GM12892 (cell line): ENCODE measurements at regions not wholly inside any gene's neighbourhood (a gene's known extent, or its start where the extent isn't known, plus 50 kb on each side); places are given as distances from the start of the nearest gene placed in this dataset.

ENCODE experiments used
- POLR2A ChIP-seq: IDR thresholded peaks from 2 replicates; pipeline ENCODE4 v1.6.1; 2011; ENCODE audit warnings: low read depth, low read length, control low read depth
- POLR2AphosphoS5 ChIP-seq: IDR thresholded peaks from 2 replicates; pipeline ENCODE4 v1.6.1; 2011; ENCODE audit warnings: low read depth, low read length, control low read depth
- TAF1 ChIP-seq: IDR thresholded peaks from 2 replicates; pipeline ENCODE4 v1.6.1; 2011; ENCODE audit warnings: low read depth, mild to moderate bottlenecking, control low read depth, low read length, borderline replicate concordance

GRCh38 chr2:188181067-188181838, 110.4 kb upstream of the GULP1 start:
- no peak for TF ChIP-seq TAF1
- TF ChIP-seq POLR2AphosphoS5, result no peak
- no peak for TF ChIP-seq POLR2A
